H9 (cell line): ENCODE measurements at regions not wholly inside any gene's neighbourhood (a gene's known extent, or its start where the extent isn't known, plus 50 kb on each side); places are given as distances from the start of the nearest gene placed in this dataset.
"Not testable (repeated sequence)": the region's sequence is repeated elsewhere in the genome, so short reads cannot be mapped to it uniquely, and the experiment has no call there.

Experiments
- DNase-seq: peaks from one replicate; pipeline ENCODE4 v3.0.0-alpha.2; 2017
- H2AFZ ChIP-seq: one replicate; pipeline ENCODE4 v1.6.1; 2013; ENCODE audit warnings: mild to moderate bottlenecking, low read length, control low read depth, moderate library complexity
- H2AK5ac ChIP-seq: 2 replicates; pipeline ENCODE4 v1.6.1; 2013; ENCODE audit warnings: low read length, control low read depth, mixed read lengths; ENCODE audit not compliant: insufficient read length
- H2BK120ac ChIP-seq: one replicate; pipeline ENCODE4 v1.6.1; 2013; ENCODE audit warnings: low read depth, mild to moderate bottlenecking, low read length, control low read depth, inconsistent platforms; ENCODE audit not compliant: poor library complexity, severe bottlenecking
- H2BK12ac ChIP-seq: 2 replicates; pipeline ENCODE4 v1.6.1; 2013; ENCODE audit warnings: low read length, control low read depth, mixed read lengths, low read depth; ENCODE audit not compliant: insufficient read length
- H2BK15ac ChIP-seq: 2 replicates; pipeline ENCODE4 v1.6.1; 2013; ENCODE audit warnings: low read depth, low read length, control low read depth
- H2BK20ac ChIP-seq: one replicate; pipeline ENCODE4 v1.6.1; 2013; ENCODE audit warnings: low read depth, mild to moderate bottlenecking, low read length, control low read depth, inconsistent platforms; ENCODE audit not compliant: poor library complexity, severe bottlenecking
- H2BK5ac ChIP-seq: 2 replicates; pipeline ENCODE4 v1.6.1; 2013; ENCODE audit warnings: low read length, control low read depth, mixed read lengths; ENCODE audit not compliant: insufficient read length
- H3K14ac ChIP-seq: 2 replicates; pipeline ENCODE4 v1.6.1; 2013; ENCODE audit warnings: low read length, control low read depth; ENCODE audit not compliant: insufficient read depth
- H3K18ac ChIP-seq: 2 replicates; pipeline ENCODE4 v1.6.1; 2013; ENCODE audit warnings: low read depth, mild to moderate bottlenecking, mixed read lengths, low read length, control low read depth; ENCODE audit not compliant: insufficient read length
- H3K23ac ChIP-seq: 2 replicates; pipeline ENCODE4 v1.6.1; 2013; ENCODE audit warnings: low read length, control low read depth, mixed read lengths, low read depth; ENCODE audit not compliant: insufficient read length
- H3K23me2 ChIP-seq: 2 replicates; pipeline ENCODE4 v1.6.1; 2013; ENCODE audit warnings: low read depth, mild to moderate bottlenecking, mixed read lengths, low read length, control low read depth; ENCODE audit not compliant: insufficient read length, poor library complexity, severe bottlenecking
- H3K27ac ChIP-seq: 2 replicates; pipeline ENCODE4 v1.5.1; 2013; ENCODE audit warnings: low read length, control low read depth, mixed read lengths, low read depth; ENCODE audit not compliant: insufficient read length
- H3K27me3 ChIP-seq: 2 replicates; pipeline ENCODE4 v1.6.1; 2013; ENCODE audit warnings: low read length, control low read depth, inconsistent platforms; ENCODE audit not compliant: insufficient read depth
- H3K4ac ChIP-seq: 2 replicates; pipeline ENCODE4 v1.6.1; 2013; ENCODE audit warnings: low read depth, mild to moderate bottlenecking, control low read depth, inconsistent platforms, low read length, moderate library complexity
- H3K4me1 ChIP-seq: 2 replicates; pipeline ENCODE4 v1.6.1; 2013; ENCODE audit warnings: low read length, control low read depth, inconsistent platforms; ENCODE audit not compliant: insufficient read depth
- H3K4me2 ChIP-seq: 2 replicates; pipeline ENCODE4 v1.6.1; 2013; ENCODE audit warnings: low read length, control low read depth, mixed read lengths; ENCODE audit not compliant: insufficient read length, insufficient read depth
- H3K56ac ChIP-seq: 2 replicates; pipeline ENCODE4 v1.6.1; 2013; ENCODE audit warnings: low read depth, mild to moderate bottlenecking, mixed read lengths, low read length, control low read depth; ENCODE audit not compliant: insufficient read length
- H3K79me1 ChIP-seq: 2 replicates; pipeline ENCODE4 v1.6.1; 2013; ENCODE audit warnings: low read depth, mild to moderate bottlenecking, moderate library complexity, low read length, control low read depth, inconsistent platforms; ENCODE audit not compliant: insufficient read depth, poor library complexity, severe bottlenecking
- H3K79me2 ChIP-seq: 2 replicates; pipeline ENCODE4 v1.6.1; 2013; ENCODE audit warnings: low read length, control low read depth, inconsistent platforms; ENCODE audit not compliant: insufficient read depth
- H3K9ac ChIP-seq: 2 replicates; pipeline ENCODE4 v1.6.1; 2013; ENCODE audit warnings: low read length, control low read depth, mixed read lengths; ENCODE audit not compliant: insufficient read length; ENCODE audit errors: extremely low read depth
- H3K9me3 ChIP-seq: one replicate; pipeline ENCODE4 v1.6.1; 2013; ENCODE audit warnings: low read depth, low read length, inconsistent platforms; ENCODE audit not compliant: control insufficient read depth
- H3T11ph ChIP-seq: one replicate; pipeline ENCODE4 v1.6.1; 2013; ENCODE audit warnings: mild to moderate bottlenecking, low read length, control low read depth, inconsistent platforms
- H4K20me1 ChIP-seq: one replicate; pipeline ENCODE4 v1.6.1; 2013; ENCODE audit not compliant: control insufficient read depth, insufficient read length, insufficient read depth
- H4K5ac ChIP-seq: 2 replicates; pipeline ENCODE4 v1.6.1; 2013; ENCODE audit warnings: low read depth, mild to moderate bottlenecking, mixed read lengths, low read length, control low read depth; ENCODE audit not compliant: insufficient read length
- H4K8ac ChIP-seq: replicated peaks from 2 replicates; pipeline ENCODE4 v1.6.1; 2013; ENCODE audit warnings: low read length, control low read depth, mixed read lengths, low read depth; ENCODE audit not compliant: insufficient read length
- H4K91ac ChIP-seq: 2 replicates; pipeline ENCODE4 v1.6.1; 2013; ENCODE audit warnings: low read depth, mild to moderate bottlenecking, moderate library complexity, mixed read lengths, low read length, control low read depth; ENCODE audit not compliant: insufficient read length
- H3K27ac Mint-ChIP-seq, 3 experiments: 2 replicates in 2 of 3; 3 replicates in 1 of 3; pipeline ENCODE4 v1.8.0; 2020 to 2021; ENCODE audit warnings: mixed read lengths in 3 of 3, mild to moderate bottlenecking in 1 of 3, moderate library complexity in 1 of 3
- H3K27me3 Mint-ChIP-seq: 2 replicates; pipeline ENCODE4 v1.8.0; 2021; ENCODE audit warnings: low read depth, mild to moderate bottlenecking, moderate library complexity, mixed read lengths
- H3K36me3 Mint-ChIP-seq, 3 experiments: 2 replicates in 2 of 3; 3 replicates in 1 of 3; pipeline ENCODE4 v1.8.0; 2020 to 2021; ENCODE audit warnings: low read depth in 3 of 3, mixed read lengths in 3 of 3; ENCODE audit not compliant: insufficient read depth in 1 of 3
- H3K4me1 Mint-ChIP-seq, 2 experiments: 2 replicates each; pipeline ENCODE4 v1.8.0; 2020; ENCODE audit warnings: mixed read lengths in 2 of 2
- H3K4me3 Mint-ChIP-seq, 2 experiments: 2 replicates in 1 of 2; 3 replicates in 1 of 2; pipeline ENCODE4 v1.8.0; 2020 to 2021; ENCODE audit warnings: mild to moderate bottlenecking in 2 of 2, mixed read lengths in 2 of 2, moderate library complexity in 1 of 2
- H3K9me3 Mint-ChIP-seq, 2 experiments: 2 replicates in 1 of 2; 3 replicates in 1 of 2; pipeline ENCODE4 v1.8.0; 2020; ENCODE audit warnings: mild to moderate bottlenecking in 2 of 2, mixed read lengths in 2 of 2, moderate library complexity in 1 of 2
- WGBS: extraction: QIAGEN DNeasy Blood & Tissue Kit; methylation state at CpG from one replicate; pipeline ENCODE4 v1.1.7; 2013; ENCODE audit warnings: missing lambda C conversion rate, low lambda C conversion rate, mixed read lengths; ENCODE audit not compliant: insufficient read length; ENCODE audit errors: extremely low coverage; 5-methylcytosine and 5-hydroxymethylcytosine counted together

GRCh38 chr7:63753160-63753559 is 245.5 kb upstream of the ZNF722 start:
- not testable (repeated sequence) for H2BK12ac ChIP-seq, H3K27me3 Mint-ChIP-seq, H3K36me3 Mint-ChIP-seq, H4K20me1 ChIP-seq, H3K9ac ChIP-seq, H3K4me2 ChIP-seq, H3K23me2 ChIP-seq, H3K79me2 ChIP-seq, H2BK5ac ChIP-seq, H4K91ac ChIP-seq, H2AFZ ChIP-seq, H2BK20ac ChIP-seq, H3K79me1 ChIP-seq, H3K9me3 Mint-ChIP-seq, H4K5ac ChIP-seq, H2BK15ac ChIP-seq, H4K8ac ChIP-seq, H3K23ac ChIP-seq, H3K27ac Mint-ChIP-seq, H3T11ph ChIP-seq, H3K18ac ChIP-seq, H3K9me3 ChIP-seq, H3K27ac ChIP-seq, H3K4ac ChIP-seq, H2AK5ac ChIP-seq, H3K14ac ChIP-seq, H3K4me1 Mint-ChIP-seq, H3K4me1 ChIP-seq, H3K4me3 Mint-ChIP-seq, H2BK120ac ChIP-seq, H3K27me3 ChIP-seq, DNase-seq, H3K56ac ChIP-seq
- WGBS: no CpG with 5 or more reads among the region's 22 CpGs

GRCh38 chr7:63760202-63760601 is 238.4 kb upstream of the ZNF722 start:
- H4K20me1 ChIP-seq, DNase-seq, H2BK5ac ChIP-seq, H3K27me3 ChIP-seq, H3K23me2 ChIP-seq, H3K9me3 ChIP-seq, H3K36me3 Mint-ChIP-seq, H2BK15ac ChIP-seq, H3K79me1 ChIP-seq, H2BK20ac ChIP-seq, H3K56ac ChIP-seq, H3K9ac ChIP-seq, H2BK12ac ChIP-seq, H2AFZ ChIP-seq, H3K4me2 ChIP-seq, H4K91ac ChIP-seq, H3K27me3 Mint-ChIP-seq, H3K14ac ChIP-seq, H2AK5ac ChIP-seq, H3K4me1 ChIP-seq, H3K27ac Mint-ChIP-seq, H3K23ac ChIP-seq, H2BK120ac ChIP-seq, H3K4me1 Mint-ChIP-seq, H3T11ph ChIP-seq, H3K4me3 Mint-ChIP-seq, H3K27ac ChIP-seq, H3K4ac ChIP-seq, H4K8ac ChIP-seq, H4K5ac ChIP-seq, H3K18ac ChIP-seq, H3K9me3 Mint-ChIP-seq, H3K79me2 ChIP-seq: not testable (repeated sequence)
- WGBS: no CpG with 5 or more reads among the region's 29 CpGs
